ENCODE measurements at regions not wholly inside any gene's neighbourhood (a gene's known extent, or its start where the extent isn't known, plus 50 kb on each side); places are given as distances from the start of the nearest gene placed in this dataset.

GRCh38 chr19:33898062-33898677 lies 101.5 kb downstream of the KCTD15 start:
- in situ Hi-C loops (cut with HindIII; ENCODE audit: low sequenced_read_pairs) = no loop called here

GRCh38 chr19:33900817-33901216 lies 104.1 kb downstream of the KCTD15 start:
- in situ Hi-C loops (cut with HindIII; ENCODE audit: low sequenced_read_pairs) = no loop called here

- in situ Hi-C loops (cut with HindIII; ENCODE audit: low sequenced_read_pairs) = no loop called here
Observed at GRCh38 chr19:33902395-33902794, 105.7 kb downstream of the KCTD15 start.

GRCh38 chr19:33902802-33903488 lies 106.3 kb downstream of the KCTD15 start:
- in situ Hi-C loops (cut with HindIII; ENCODE audit: low sequenced_read_pairs) = no loop called here

- in situ Hi-C loops (cut with HindIII; ENCODE audit: low sequenced_read_pairs) = no loop called here
Observed at GRCh38 chr19:33903489-33903850, 106.8 kb downstream of the KCTD15 start.

GRCh38 chr19:33904681-33905080 lies 108.0 kb downstream of the KCTD15 start:
- in situ Hi-C loops (cut with HindIII; ENCODE audit: low sequenced_read_pairs) = no loop called here

GRCh38 chr19:33905473-33905936 lies 108.8 kb downstream of the KCTD15 start:
- in situ Hi-C loops (cut with HindIII; ENCODE audit: low sequenced_read_pairs) = no loop called here

- in situ Hi-C loops (cut with HindIII; ENCODE audit: low sequenced_read_pairs) = no loop called here
Observed at GRCh38 chr19:33905937-33906577, 109.4 kb downstream of the KCTD15 start.

- in situ Hi-C loops (cut with HindIII; ENCODE audit: low sequenced_read_pairs) = no loop called here
Observed at GRCh38 chr19:33906578-33907335, 110.1 kb downstream of the KCTD15 start.

- in situ Hi-C loops (cut with HindIII; ENCODE audit: low sequenced_read_pairs) = no loop called here
Observed at GRCh38 chr19:33910922-33911321, 114.3 kb downstream of the KCTD15 start.

GRCh38 chr19:33914599-33914998 lies 117.9 kb downstream of the KCTD15 start:
- in situ Hi-C loops (cut with HindIII; ENCODE audit: low sequenced_read_pairs) = no loop called here

- in situ Hi-C loops (cut with HindIII; ENCODE audit: low sequenced_read_pairs) = no loop called here
Observed at GRCh38 chr19:33916792-33917191, 120.1 kb downstream of the KCTD15 start.

GRCh38 chr19:33919291-33919690 lies 122.6 kb downstream of the KCTD15 start:
- in situ Hi-C loops (cut with HindIII; ENCODE audit: low sequenced_read_pairs) = no loop called here

- in situ Hi-C loops (cut with HindIII; ENCODE audit: low sequenced_read_pairs) = no loop called here
Observed at GRCh38 chr19:33921165-33921564, 124.5 kb downstream of the KCTD15 start.

- in situ Hi-C loops (cut with HindIII; ENCODE audit: low sequenced_read_pairs) = no loop called here
Observed at GRCh38 chr19:33926306-33926705, 129.6 kb downstream of the KCTD15 start.

- in situ Hi-C loops (cut with HindIII; ENCODE audit: low sequenced_read_pairs) = no loop called here
Observed at GRCh38 chr19:33927789-33928457, 131.3 kb downstream of the KCTD15 start.

GRCh38 chr19:33928458-33928950 lies 131.8 kb downstream of the KCTD15 start:
- in situ Hi-C loops (cut with HindIII; ENCODE audit: low sequenced_read_pairs) = no loop called here

- in situ Hi-C loops (cut with HindIII; ENCODE audit: low sequenced_read_pairs) = no loop called here
Observed at GRCh38 chr19:33933931-33934330, 137.3 kb downstream of the KCTD15 start.

GRCh38 chr19:33938821-33939220 lies 142.2 kb downstream of the KCTD15 start:
- in situ Hi-C loops (cut with HindIII; ENCODE audit: low sequenced_read_pairs) = no loop called here

- in situ Hi-C loops (cut with HindIII; ENCODE audit: low sequenced_read_pairs) = no loop called here
Observed at GRCh38 chr19:33941133-33941532, 144.5 kb downstream of the KCTD15 start.
